ENCODE measurements at regions not wholly inside any gene's neighbourhood (a gene's known extent, or its start where the extent isn't known, plus 50 kb on each side); places are given as distances from the start of the nearest gene placed in this dataset.

GRCh38 chr6:10099529-10100140 lies 315.2 kb downstream of the TFAP2A start:
- Histone ChIP-seq H3K4me2 (ENCODE audit: low read depth, low read length) (no peak overlapping the region; the same call in 1 of the 2 replicates), H4K20me1 (ENCODE audit: insufficient read depth, low read length) (no peaks in the 10 kb centered on the region), H3K9me3 (ENCODE audit: low read length) (peaks cover 2% of the 10 kb centered on the region; the same call in 1 of the 2 replicates), H2AFZ (ENCODE audit: low read length) (no peak overlapping the region), H3K79me2 (ENCODE audit: insufficient read depth, low read length) (no peaks in the 10 kb centered on the region), H3K27me3 (ENCODE audit: control insufficient read depth in 1 of 2, insufficient read depth in 2 of 2, low read length in 2 of 2) (peaks cover 0 to 15% of the 10 kb centered on the region in 2 experiments; a peak in 2 of 5 replicates), H3K4me1 (ENCODE audit: insufficient read depth, low read length) (no peaks in the 10 kb centered on the region), H3K4me3 (replicated peaks in 1 of 3; ENCODE audit: insufficient read depth in 1 of 3, low read depth in 2 of 3, low read length in 3 of 3) (no peak overlapping the region), H3K9ac (ENCODE audit: insufficient read depth, low read depth, low read length) (no peak overlapping the region), H3K27ac (ENCODE audit: extremely low read length, insufficient read depth, low read length) (no peak overlapping the region), H3K36me3 (replicated peaks in 1 of 2; ENCODE audit: control insufficient read depth in 1 of 2, insufficient read depth in 2 of 2, low read length in 2 of 2) (no peaks in the 10 kb centered on the region)
- no peak for ATAC-seq
- intact Hi-C loops (cut with micrococcal nuclease; ENCODE audit: unreplicated experiment) (no loop called here), in situ Hi-C loops (cut with HindIII; ENCODE audit: extremely low pct_ligation_motif_present, low pct_unique_long_range_greater_than_20kb) (no loop called here)
- no peak for FAIRE-seq
- TF ChIP-seq RFXAP (CRISPR knock-in tag; IDR thresholded peaks at IDR 0.05; ENCODE audit: borderline replicate concordance) (no peak), FOXJ3 (CRISPR knock-in tag; IDR thresholded peaks at IDR 0.05; ENCODE audit: borderline replicate concordance) (no peak), MBNL3 (CRISPR knock-in tag; conservative IDR thresholded peaks at IDR 0.05) (no peak), ARNT2 (CRISPR knock-in tag; IDR thresholded peaks at IDR 0.05; ENCODE audit: low read depth) (no peak), KAT7 (CRISPR knock-in tag; IDR thresholded peaks at IDR 0.05; ENCODE audit: borderline replicate concordance) (no peak), ZKSCAN1 (IDR thresholded peaks at IDR 0.05; ENCODE audit: low read length) (no peak), ZNF180 (CRISPR knock-in tag; IDR thresholded peaks at IDR 0.05; ENCODE audit: borderline replicate concordance, low read depth) (no peak), ZNF34 (CRISPR knock-in tag; IDR thresholded peaks at IDR 0.05; ENCODE audit: borderline replicate concordance) (no peak)
- CTCF ChIA-PET (ENCODE audit: low intra/inter-chr PET ratio, low total read pairs): no interaction called here
- no TSS peak for BruUV-seq (replicated peaks)
- POLR2A ChIA-PET: no interaction called here
- DNase-seq (ENCODE audit: low spot score): no peak
- WGBS (ENCODE audit: low lambda C conversion rate): 35% methylated on average over 9 of the region's 9 CpGs

Data from HepG2 (cell line).